Muscle layer of duodenum (tissue), 2 donors: ENCODE measurements at regions not wholly inside any gene's neighbourhood (a gene's known extent, or its start where the extent isn't known, plus 50 kb on each side); places are given as distances from the start of the nearest gene placed in this dataset.
"Not testable (repeated sequence)": the region's sequence is repeated elsewhere in the genome, so short reads cannot be mapped to it uniquely, and the experiment has no call there.

Source experiments
- H3K27ac ChIP-seq: one replicate; pipeline ENCODE4 v1.7.0; 2013; ENCODE audit warnings: mild to moderate bottlenecking, low read length
- H3K27me3 ChIP-seq: one replicate; pipeline ENCODE4 v1.7.0; 2013; ENCODE audit warnings: low read depth, mild to moderate bottlenecking, control low read depth, low read length
- H3K36me3 ChIP-seq, 2 donors: one replicate each; pipeline ENCODE4 v1.7.0; 2013; ENCODE audit warnings: low read length in 2 of 2, control low read depth in 1 of 2, mild to moderate bottlenecking in 1 of 2; ENCODE audit not compliant: insufficient read depth in 2 of 2, control insufficient read depth in 1 of 2
- H3K4me1 ChIP-seq, 2 donors: one replicate each; pipeline ENCODE4 v1.7.0; 2013; ENCODE audit warnings: low read length in 2 of 2, mild to moderate bottlenecking in 2 of 2, control low read depth in 1 of 2, moderate library complexity in 1 of 2; ENCODE audit not compliant: insufficient read depth in 2 of 2, control insufficient read depth in 1 of 2
- H3K4me3 ChIP-seq, 2 donors: one replicate each; pipeline ENCODE4 v1.7.0; 2013; ENCODE audit warnings: low read length in 2 of 2, low read depth in 1 of 2, mild to moderate bottlenecking in 1 of 2
- H3K9me3 ChIP-seq, 2 donors: one replicate each; pipeline ENCODE4 v1.7.0; 2013; ENCODE audit warnings: low read length in 2 of 2, control low read depth in 1 of 2, mild to moderate bottlenecking in 1 of 2; ENCODE audit not compliant: control insufficient read depth in 1 of 2
- donor health status: healthy.

DNA sequence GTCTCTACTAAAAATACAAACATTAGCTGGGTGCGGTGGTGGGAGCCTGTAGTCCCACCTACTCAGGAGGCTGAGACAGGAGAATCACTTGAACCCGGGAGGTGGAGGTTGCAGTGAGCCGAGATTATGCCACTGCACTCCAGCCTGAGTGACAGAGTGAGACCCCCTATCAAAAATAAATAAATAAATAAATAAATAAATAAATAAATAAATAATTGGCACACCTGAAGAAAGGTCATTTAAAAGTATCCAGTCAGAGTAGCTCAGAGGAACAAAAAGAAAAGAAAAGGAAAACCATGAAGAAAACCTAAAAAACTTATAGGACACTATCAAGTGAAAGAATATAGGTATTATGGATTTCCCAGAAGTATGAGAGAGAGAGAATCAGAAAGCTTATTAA lies 330.1 kb upstream of the AR start:
- not testable (repeated sequence) for H3K27ac ChIP-seq, H3K4me3 ChIP-seq, H3K27me3 ChIP-seq, H3K9me3 ChIP-seq, H3K4me1 ChIP-seq, H3K36me3 ChIP-seq

- Histone ChIP-seq H3K36me3 (no peaks in the 10 kb centered on the region), H3K4me1 (no peaks in the 10 kb centered on the region), H3K27me3 (no peaks in the 10 kb centered on the region), H3K27ac (no peak overlapping the region), H3K9me3 (no peaks in the 10 kb centered on the region), H3K4me3 (no peak overlapping the region)
These were observed 335.9 kb upstream of the AR start for GRCh38 chrX:67207912-67208311.

- H3K27me3 ChIP-seq, result no peaks in the 10 kb centered on the region
- no peak overlapping the region for H3K4me3 ChIP-seq
- no peaks in the 10 kb centered on the region for H3K9me3 ChIP-seq
- no peaks in the 10 kb centered on the region for H3K36me3 ChIP-seq
- H3K27ac ChIP-seq, result no peak overlapping the region
- no peaks in the 10 kb centered on the region for H3K4me1 ChIP-seq
These were observed 384.4 kb upstream of the AR start for GRCh38 chrX:67159437-67159836.

DNA sequence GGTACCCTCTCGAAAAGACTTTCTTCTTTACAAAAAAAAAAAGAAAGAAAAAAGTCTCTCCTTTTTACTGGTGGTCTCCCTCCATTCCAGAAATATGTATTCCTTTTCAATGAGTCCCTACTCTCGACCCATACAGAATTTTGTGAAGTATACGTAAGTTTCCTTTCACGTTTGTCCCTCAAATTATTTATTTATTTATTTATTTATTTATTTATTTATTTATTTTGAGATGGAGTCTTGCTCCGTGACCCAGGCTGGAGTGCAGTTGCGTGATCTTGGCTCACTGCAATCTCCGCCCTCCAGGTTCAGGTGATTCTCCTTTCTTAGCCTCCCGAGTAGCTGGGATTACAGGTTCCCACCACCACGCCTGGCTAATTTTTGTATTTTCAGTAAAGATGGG lies 429.2 kb upstream of the AR start:
- no peaks in the 10 kb centered on the region for H3K36me3 ChIP-seq
- H3K4me1 ChIP-seq, result no peaks in the 10 kb centered on the region
- no peaks in the 10 kb centered on the region for H3K27me3 ChIP-seq
- no peaks in the 10 kb centered on the region for H3K9me3 ChIP-seq
- no peak overlapping the region for H3K4me3 ChIP-seq
- no peak overlapping the region for H3K27ac ChIP-seq

GRCh38 chrX:67105758-67106116 lies 438.1 kb upstream of the AR start:
- Histone ChIP-seq H3K9me3 (no peaks in the 10 kb centered on the region), H3K4me3 (no peak overlapping the region), H3K4me1 (no peaks in the 10 kb centered on the region), H3K27me3 (no peaks in the 10 kb centered on the region), H3K27ac (no peak overlapping the region), H3K36me3 (no peaks in the 10 kb centered on the region)

DNA sequence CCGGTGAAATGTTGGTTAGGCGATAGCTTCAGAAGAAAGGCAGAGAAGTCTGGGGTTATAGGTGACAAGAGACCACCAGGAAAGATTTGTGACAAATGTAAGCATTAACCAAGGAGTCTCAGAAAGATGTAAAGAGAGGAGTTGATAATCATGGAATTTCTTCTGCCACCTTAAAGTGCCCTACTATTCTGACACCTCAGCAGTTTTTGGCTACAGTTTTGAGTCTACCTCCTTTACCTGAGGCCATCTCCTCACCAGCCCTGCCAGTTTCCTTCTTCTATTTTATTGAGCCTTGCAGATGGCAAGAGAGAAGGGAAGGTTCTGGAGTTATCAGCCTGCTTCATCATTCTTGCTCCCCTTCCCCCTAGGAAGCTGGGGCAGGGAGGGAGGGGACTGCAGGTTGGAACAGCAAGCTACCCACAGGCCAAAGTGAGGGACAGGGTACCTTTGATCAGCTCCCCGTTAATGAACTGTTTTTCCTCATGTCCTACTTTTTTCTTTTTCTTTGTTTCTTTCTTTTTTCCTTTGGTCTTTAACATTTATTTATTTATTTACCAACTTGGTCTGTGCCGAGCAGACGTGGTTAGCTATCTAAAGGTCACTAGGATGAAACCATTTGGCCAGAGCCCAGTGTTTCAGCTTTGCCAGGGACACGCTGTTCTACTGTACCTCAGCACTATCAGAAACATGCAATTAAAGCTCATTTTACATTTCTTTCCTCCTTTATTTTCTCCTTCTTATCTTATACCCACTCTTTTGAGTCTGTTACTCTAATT lies 438.7 kb upstream of the AR start:
- H3K36me3 ChIP-seq, result no peaks in the 10 kb centered on the region
- H3K4me1 ChIP-seq, result no peaks in the 10 kb centered on the region
- H3K27ac ChIP-seq, result no peak overlapping the region
- H3K4me3 ChIP-seq, result no peak overlapping the region
- H3K9me3 ChIP-seq, result no peaks in the 10 kb centered on the region
- H3K27me3 ChIP-seq, result no peaks in the 10 kb centered on the region

DNA sequence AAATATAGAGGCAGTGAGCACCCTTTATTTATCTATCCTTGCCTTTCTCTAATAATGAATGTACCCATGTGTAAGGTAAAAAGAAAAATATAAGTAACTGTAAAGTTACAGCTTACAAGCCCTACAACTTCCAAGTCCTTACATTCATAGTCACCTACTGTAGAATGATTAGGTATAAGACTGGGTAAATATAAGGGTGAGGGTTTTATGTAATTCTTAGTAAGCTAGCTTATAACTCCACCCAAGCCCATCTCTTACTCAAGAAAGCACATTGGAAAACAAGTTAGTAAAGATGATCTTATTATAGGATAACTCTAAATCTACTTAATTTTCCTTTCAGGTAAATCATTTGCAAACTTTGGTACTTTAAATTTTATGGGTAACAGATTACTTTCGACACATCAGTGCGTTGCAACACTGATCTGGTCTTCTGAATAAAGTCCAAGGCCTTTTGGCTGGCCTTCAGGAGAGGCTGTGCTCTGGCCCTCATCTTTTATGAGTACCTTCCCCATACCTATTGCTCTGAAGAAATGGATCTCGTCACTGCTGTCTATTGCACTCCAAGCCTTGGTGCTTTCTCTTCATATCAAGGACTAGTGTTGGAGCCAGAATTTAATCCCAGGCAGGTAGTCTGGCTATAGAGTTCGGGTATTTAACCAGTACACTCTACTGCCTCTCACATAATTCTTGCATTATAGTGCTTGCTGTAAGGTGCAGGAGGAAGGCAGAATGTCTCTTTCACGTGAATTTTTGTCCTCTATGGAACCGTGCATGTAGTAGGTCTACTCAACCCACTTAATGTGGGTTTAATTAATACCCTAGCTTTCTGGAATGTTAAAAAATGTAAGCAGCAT lies 443.6 kb upstream of the AR start:
- no peak overlapping the region for H3K4me3 ChIP-seq
- H3K36me3 ChIP-seq, result no peaks in the 10 kb centered on the region
- no peak overlapping the region for H3K27ac ChIP-seq
- H3K4me1 ChIP-seq, result no peaks in the 10 kb centered on the region
- H3K27me3 ChIP-seq, result no peaks in the 10 kb centered on the region
- no peaks in the 10 kb centered on the region for H3K9me3 ChIP-seq

DNA sequence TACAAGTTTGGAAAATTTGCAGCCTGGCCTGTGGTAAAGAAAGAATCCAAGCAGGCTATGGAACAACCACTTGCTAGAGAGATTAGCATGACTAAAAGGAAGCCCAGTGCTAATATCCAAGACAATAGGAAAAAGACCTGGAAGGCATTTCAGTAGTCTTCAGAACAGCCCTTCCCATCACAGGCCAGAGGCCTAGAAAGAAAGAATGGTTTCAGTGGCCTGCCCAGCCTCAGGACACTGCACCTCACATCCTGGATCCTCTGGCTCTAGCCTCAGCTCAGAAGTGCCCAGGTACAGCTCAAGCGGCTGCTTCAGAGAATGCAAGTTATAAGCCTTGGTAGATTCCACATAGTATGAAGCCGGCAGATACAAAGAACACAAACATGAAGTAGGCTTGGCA lies 449.8 kb upstream of the AR start:
- Histone ChIP-seq H3K36me3 (no peaks in the 10 kb centered on the region), H3K4me1 (no peaks in the 10 kb centered on the region), H3K4me3 (no peak overlapping the region), H3K27me3 (no peaks in the 10 kb centered on the region), H3K9me3 (no peaks in the 10 kb centered on the region), H3K27ac (no peak overlapping the region)

GRCh38 chrX:67050760-67051159 lies 411.9 kb upstream of the EDA2R start:
- H3K27ac ChIP-seq, result no peak overlapping the region
- no peak overlapping the region for H3K4me3 ChIP-seq
- no peaks in the 10 kb centered on the region for H3K9me3 ChIP-seq
- H3K27me3 ChIP-seq, result no peaks in the 10 kb centered on the region
- no peaks in the 10 kb centered on the region for H3K36me3 ChIP-seq
- no peaks in the 10 kb centered on the region for H3K4me1 ChIP-seq

DNA sequence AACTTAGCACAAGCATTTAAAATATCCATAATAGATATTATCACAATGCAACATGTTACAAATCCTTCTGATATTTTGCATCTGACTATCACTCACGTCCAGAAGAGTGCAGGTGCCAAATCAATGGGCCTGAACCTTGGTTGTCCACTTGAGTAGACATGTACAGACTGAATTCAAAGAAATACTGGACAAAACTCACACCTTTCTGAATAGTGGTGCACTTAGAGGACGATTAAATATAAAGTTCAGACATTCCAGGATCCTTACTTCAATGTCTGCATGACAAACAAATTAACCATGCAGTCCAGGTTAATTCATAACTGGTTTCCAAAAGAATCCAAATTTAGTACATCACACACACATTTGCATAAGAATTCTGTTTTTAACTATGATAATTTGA lies 406.0 kb upstream of the EDA2R start:
- no peaks in the 10 kb centered on the region for H3K4me1 ChIP-seq
- no peak overlapping the region for H3K4me3 ChIP-seq
- no peaks in the 10 kb centered on the region for H3K36me3 ChIP-seq
- no peaks in the 10 kb centered on the region for H3K9me3 ChIP-seq
- H3K27ac ChIP-seq, result no peak overlapping the region
- no peaks in the 10 kb centered on the region for H3K27me3 ChIP-seq

DNA sequence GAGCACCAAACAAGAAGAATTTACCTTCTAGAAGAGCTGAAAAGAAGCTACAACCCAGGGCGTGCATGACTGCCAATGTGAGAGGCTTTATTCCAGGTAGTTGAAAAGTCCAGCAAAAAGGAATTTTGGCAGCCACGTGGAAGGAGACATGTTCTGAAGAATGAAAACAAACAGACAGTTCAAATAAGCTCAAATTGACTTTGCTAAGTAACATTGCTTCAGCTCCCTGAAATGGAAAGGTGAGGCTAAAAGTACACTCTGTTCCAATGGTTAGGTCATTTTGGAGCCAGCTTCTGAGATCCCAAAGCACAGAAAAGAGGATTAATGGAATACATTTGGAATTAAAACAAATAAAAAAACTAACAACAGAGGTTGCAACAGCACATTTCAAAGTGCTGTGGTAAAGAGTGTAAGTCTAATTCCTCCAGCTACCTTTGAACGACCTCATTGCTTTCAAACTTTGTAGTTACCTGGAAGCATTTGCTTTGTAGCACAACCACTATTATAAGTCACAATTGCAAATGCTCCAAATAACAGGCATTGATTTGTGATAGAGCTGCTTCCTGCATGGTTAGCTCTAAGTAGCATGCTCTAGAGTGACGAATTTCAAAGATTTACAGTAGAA lies 405.3 kb upstream of the EDA2R start:
- H3K9me3 ChIP-seq, result no peaks in the 10 kb centered on the region
- no peaks in the 10 kb centered on the region for H3K4me1 ChIP-seq
- H3K27ac ChIP-seq, result no peak overlapping the region
- H3K27me3 ChIP-seq, result no peaks in the 10 kb centered on the region
- no peaks in the 10 kb centered on the region for H3K36me3 ChIP-seq
- no peak overlapping the region for H3K4me3 ChIP-seq
